GM18951 (cell line): ENCODE measurements at regions not wholly inside any gene's neighbourhood (a gene's known extent, or its start where the extent isn't known, plus 50 kb on each side); places are given as distances from the start of the nearest gene placed in this dataset.

Experiments used
- POLR2A ChIP-seq: IDR thresholded peaks from 4 replicates; pipeline ENCODE4 v1.6.1; 2011; ENCODE audit warnings: mild to moderate bottlenecking; ENCODE audit not compliant: insufficient read length, insufficient read depth; ENCODE audit errors: extremely low read depth
- in situ Hi-C: fragments of 300-500 bp; cut with MboI; formaldehyde crosslinking; loops from one replicate; pipeline ENCODE4 v1.12.0; 2022; ENCODE audit warnings: low sequenced_read_pairs, mixed read lengths, inconsistent platforms; ENCODE audit not compliant: unreplicated experiment

GRCh38 chr10:123577921-123578461 is 88.2 kb upstream of the GPR26 start:
- in situ Hi-C loops = loop anchor here (25.0 kb wide), 1 partner anchor 809 kb away; no protein-coding TSS in a partner anchor
- TF ChIP-seq POLR2A = no peak

GRCh38 chr10:123578721-123579120 is 87.4 kb upstream of the GPR26 start:
- TF ChIP-seq POLR2A = no peak
- in situ Hi-C loops = loop anchor here (25.0 kb wide), 1 partner anchor 809 kb away; no protein-coding TSS in a partner anchor

DNA sequence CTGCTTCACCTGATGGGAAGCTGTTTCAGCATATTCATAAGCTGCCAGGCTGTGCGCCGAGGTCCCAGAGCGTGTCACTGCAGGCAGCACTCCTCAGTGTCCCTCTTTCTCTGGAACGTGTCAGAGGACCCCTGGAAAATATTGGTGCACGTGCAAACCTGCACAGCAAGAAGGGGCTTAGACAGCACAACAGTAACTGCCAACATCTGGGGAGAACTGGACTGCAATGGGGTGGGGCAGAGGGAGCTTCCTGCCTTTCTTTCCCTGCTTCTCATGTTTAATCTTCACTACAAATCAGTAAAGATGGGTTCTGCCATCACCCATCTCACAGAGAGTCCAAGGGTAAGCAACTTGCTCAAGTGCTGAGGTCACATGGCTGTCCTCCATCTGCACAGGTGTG is 86.5 kb upstream of the GPR26 start:
- TF ChIP-seq POLR2A = no peak
- in situ Hi-C loops = loop anchor here (25.0 kb wide), 1 partner anchor 808 kb away; no protein-coding TSS in a partner anchor

- no peak for TF ChIP-seq POLR2A
- in situ Hi-C loops = loop anchor here (25.0 kb wide), 1 partner anchor 807 kb away; no protein-coding TSS in a partner anchor
Observed at GRCh38 chr10:123580426-123580825, 85.7 kb upstream of the GPR26 start.

DNA sequence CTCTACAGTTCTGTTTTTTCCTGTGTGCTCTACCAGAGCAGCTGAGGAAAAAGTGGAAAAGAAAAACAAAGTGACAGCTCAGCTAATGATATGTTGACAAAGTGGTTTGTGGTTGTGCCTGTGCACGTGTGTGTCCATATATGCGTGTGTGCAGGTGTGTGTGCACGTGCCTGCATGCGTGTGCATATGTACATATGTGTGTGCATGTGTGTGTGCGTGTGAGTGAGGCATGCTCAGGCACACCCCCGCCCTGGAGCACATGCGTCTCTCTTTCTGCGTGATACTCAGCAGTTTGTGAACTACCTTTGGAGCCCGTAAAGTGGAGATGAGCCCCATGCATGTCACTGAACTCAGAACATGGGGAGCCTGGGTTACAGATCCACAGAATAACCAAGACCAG is 84.5 kb upstream of the GPR26 start:
- TF ChIP-seq POLR2A = no peak
- in situ Hi-C loops = loop anchor here (25.0 kb wide), 1 partner anchor 806 kb away; no protein-coding TSS in a partner anchor

DNA sequence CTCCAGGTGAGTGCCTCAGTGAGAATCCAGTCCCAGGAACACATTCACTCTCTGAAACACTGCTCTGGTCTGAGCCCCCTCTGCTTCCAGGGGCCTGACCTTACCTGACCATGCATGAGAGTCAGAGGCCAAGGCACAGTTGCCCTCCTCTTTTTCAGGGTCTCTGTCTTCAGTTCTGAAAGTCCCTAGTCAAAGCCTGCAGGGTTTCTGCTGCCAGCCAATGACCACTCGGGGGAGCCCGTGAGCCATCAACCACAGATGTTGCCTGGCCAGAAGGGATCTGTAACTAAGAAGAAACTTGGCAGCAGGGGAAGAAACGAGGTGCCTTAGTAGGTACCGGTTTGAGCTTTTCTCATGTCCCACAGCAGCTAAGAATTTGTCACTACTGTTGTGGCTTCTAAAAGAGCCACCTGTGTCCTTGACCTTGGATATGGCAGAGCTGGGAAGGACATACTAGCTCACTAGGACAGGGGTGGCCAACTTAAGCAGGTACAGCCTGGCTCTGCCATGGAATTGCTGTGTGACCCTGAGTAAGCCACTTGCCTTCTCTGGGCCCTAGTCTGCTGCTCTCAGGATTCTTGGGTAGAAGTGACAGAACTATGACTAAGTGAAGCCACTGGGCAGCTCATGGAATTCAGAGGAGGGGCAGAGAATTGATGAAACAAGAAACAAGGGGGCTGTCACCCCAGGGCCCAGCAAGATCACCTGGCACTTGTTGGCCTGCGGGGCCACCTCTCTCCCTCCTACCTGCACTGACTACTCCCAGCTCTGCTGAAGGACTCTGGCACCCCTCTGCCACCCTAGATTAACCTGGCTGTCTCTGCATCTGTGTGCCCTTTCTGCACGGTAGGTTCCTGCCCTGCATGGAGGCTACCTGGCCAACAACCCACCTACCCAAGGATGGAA is 83.8 kb upstream of the GPR26 start:
- TF ChIP-seq POLR2A = no peak
- in situ Hi-C loops = loop anchor here (25.0 kb wide), 1 partner anchor 805 kb away; no protein-coding TSS in a partner anchor

GRCh38 chr10:123583639-123584418 is 82.3 kb upstream of the GPR26 start:
- in situ Hi-C loops = loop anchor here (25.0 kb wide), 1 partner anchor 803 kb away; no protein-coding TSS in a partner anchor

DNA sequence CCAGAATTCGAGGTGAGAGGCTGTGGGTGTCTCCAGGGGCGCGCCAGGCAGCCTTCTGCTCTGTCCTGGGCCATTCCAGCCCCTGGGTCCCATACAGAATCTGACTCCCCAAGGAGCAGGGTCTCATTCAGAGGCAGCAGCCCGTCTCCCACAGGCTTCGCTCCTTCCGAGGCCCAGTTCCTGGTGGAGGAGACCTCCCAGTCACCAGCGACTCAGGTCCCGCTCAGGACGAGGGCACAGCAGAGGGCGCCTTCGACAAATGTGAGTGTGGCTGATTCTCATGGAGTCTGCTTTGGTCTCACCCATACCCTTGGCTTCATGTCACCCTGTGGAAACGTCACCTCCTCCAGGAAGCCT is 81.8 kb upstream of the GPR26 start:
- in situ Hi-C loops = loop anchor here (25.0 kb wide), 1 partner anchor 803 kb away; no protein-coding TSS in a partner anchor
- TF ChIP-seq POLR2A = no peak

More at GRCh38 chr10:123583639-123584418, 82.3 kb upstream of the GPR26 start:
- TF ChIP-seq POLR2A = no peak

GRCh38 chr10:123585477-123586445 is 80.4 kb upstream of the GPR26 start:
- TF ChIP-seq POLR2A = no peak
- in situ Hi-C loops = loop anchor here (25.0 kb wide), 1 partner anchor 802 kb away; no protein-coding TSS in a partner anchor

DNA sequence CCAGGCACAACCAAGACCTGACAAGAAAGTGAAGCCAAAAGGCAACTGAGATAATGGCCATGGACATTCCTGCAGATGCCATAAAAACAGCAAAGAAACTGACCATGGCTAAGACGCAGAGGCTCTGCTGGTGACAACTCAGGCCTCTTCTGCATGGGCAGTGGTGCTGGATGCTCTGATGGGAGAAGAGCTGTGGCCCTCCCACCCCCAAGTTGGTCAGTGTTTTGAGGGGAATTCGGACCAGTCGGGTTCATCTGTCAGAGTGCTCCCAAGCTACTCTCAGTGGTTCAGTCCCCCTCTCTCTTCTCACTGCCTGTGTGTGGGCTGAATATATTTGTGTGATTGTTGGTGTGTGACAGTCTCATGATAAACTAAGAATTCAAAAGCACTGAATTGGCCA is 79.0 kb upstream of the GPR26 start:
- in situ Hi-C loops = loop anchor here (25.0 kb wide), 1 partner anchor 800 kb away; no protein-coding TSS in a partner anchor
- TF ChIP-seq POLR2A = no peak

DNA sequence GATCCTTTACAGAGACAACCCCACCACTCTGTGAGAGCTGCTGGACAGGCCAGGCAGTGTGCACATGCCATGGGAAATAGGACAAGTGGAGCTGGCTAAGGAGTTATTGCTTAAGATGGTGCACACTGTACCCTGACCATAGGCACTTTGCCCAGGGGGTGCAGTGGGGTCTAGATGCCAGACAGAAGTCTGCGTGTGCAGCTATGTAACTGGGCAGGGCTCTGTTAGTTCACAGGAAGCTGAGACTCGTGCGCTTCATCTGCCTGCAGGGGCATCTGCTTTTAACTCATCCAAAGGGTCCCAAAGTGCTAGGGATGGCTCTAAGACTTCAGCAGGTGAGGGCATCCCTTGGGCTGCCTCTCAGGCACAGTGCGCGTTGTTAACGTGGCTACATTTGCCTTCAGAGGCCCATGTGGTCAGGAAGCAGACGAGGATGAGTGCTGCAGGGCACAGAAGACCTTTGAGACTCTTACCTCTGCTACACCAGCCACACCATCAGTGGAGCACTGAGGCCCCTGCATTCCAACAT is 77.7 kb upstream of the GPR26 start:
- in situ Hi-C loops = loop anchor here (25.0 kb wide), 1 partner anchor 799 kb away; no protein-coding TSS in a partner anchor
- no peak for TF ChIP-seq POLR2A
